NCI-H187 treated with DMSO at 0.1 percent for 48 hours (cell line): ENCODE measurements at regions not wholly inside any gene's neighbourhood (a gene's known extent, or its start where the extent isn't known, plus 50 kb on each side); places are given as distances from the start of the nearest gene placed in this dataset.
"Not testable (repeated sequence)": the region's sequence is repeated elsewhere in the genome, so short reads cannot be mapped to it uniquely, and the experiment has no call there.

Experiments
- DNase-seq: peaks from one replicate; lab custom pipeline; 2025; lab: John Stamatoyannopoulos, UW

GRCh38 chr7:98728555-98728954 lies 111.5 kb downstream of the NPTX2 start:
- no peak for DNase-seq

GRCh38 chr7:98729121-98729520 lies 112.0 kb downstream of the NPTX2 start:
- no peak for DNase-seq

GRCh38 chr7:98730326-98730725 lies 113.2 kb downstream of the NPTX2 start:
- no peak for DNase-seq

- DNase-seq, result no peak
Observed at GRCh38 chr7:98731651-98732050, 114.6 kb downstream of the NPTX2 start.

- DNase-seq, result no peak
Observed at GRCh38 chr7:98733036-98733435, 116.0 kb downstream of the NPTX2 start.

- DNase-seq, result no peak
Observed at GRCh38 chr7:98735801-98736200, 118.7 kb downstream of the NPTX2 start.

GRCh38 chr7:98736461-98736860 lies 119.4 kb downstream of the NPTX2 start:
- not testable (repeated sequence) for DNase-seq

GRCh38 chr7:98737176-98737575 lies 120.1 kb downstream of the NPTX2 start:
- DNase-seq, result no peak

- no peak for DNase-seq
Observed at GRCh38 chr7:98740643-98741042, 123.6 kb downstream of the NPTX2 start.

GRCh38 chr7:98745722-98746318 lies 124.0 kb downstream of the TMEM130 start:
- DNase-seq, result peak; percentile 14

GRCh38 chr7:98748090-98748489 lies 121.7 kb downstream of the TMEM130 start:
- no peak for DNase-seq

GRCh38 chr7:98753176-98753575 lies 116.6 kb downstream of the TMEM130 start:
- no peak for DNase-seq

GRCh38 chr7:98753989-98754479 lies 115.8 kb downstream of the TMEM130 start:
- no peak for DNase-seq

- no peak for DNase-seq
Observed at GRCh38 chr7:98755138-98755898, 114.5 kb downstream of the TMEM130 start.

- DNase-seq, result no peak
Observed at GRCh38 chr7:98758157-98758556, 111.7 kb downstream of the TMEM130 start.

- no peak for DNase-seq
Observed at GRCh38 chr7:98760201-98760651, 109.6 kb downstream of the TMEM130 start.

GRCh38 chr7:98761225-98761624 lies 108.6 kb downstream of the TMEM130 start:
- DNase-seq, result no peak

- DNase-seq, result no peak
Observed at GRCh38 chr7:98762620-98763019, 107.2 kb downstream of the TMEM130 start.

GRCh38 chr7:98763441-98763840 lies 106.4 kb downstream of the TMEM130 start:
- DNase-seq, result no peak

- no peak for DNase-seq
Observed at GRCh38 chr7:98764946-98765345, 104.9 kb downstream of the TMEM130 start.

GRCh38 chr7:98770085-98770484 lies 99.7 kb downstream of the TMEM130 start:
- not testable (repeated sequence) for DNase-seq

- no peak for DNase-seq
Observed at GRCh38 chr7:98771519-98771918, 98.3 kb downstream of the TMEM130 start.

GRCh38 chr7:98771941-98772603 lies 97.7 kb downstream of the TMEM130 start:
- DNase-seq, result no peak
